HepG2 (cell line): ENCODE measurements at regions not wholly inside any gene's neighbourhood (a gene's known extent, or its start where the extent isn't known, plus 50 kb on each side); places are given as distances from the start of the nearest gene placed in this dataset.

Experiments used
- ATAC-seq: fragments of 200-7000 bp; cut with Tn5 transposase; 3 replicates; pipeline ENCODE4 v1.9.1; 2020; ENCODE audit warnings: mild to moderate bottlenecking, moderate library complexity
- BruUV-seq: library from RNA; stranded (reverse); fragments of 400-500 nt; replicated peaks from 2 replicates; lab custom pipeline; 2021; lab: Mats Ljungman, UMichigan
- CTCF ChIA-PET: fragments of 300-600 bp; formaldehyde crosslinking; extraction: SDS; loops from one replicate; lab custom pipeline; 2021; ENCODE audit warnings: low total read pairs, inconsistent platforms, low intra/inter-chr PET ratio; lab: Yijun Ruan, JAX
- POLR2A ChIA-PET: fragments of 350-600 bp; sonication (Branson Sonifier 250); formaldehyde crosslinking; loops from one replicate; lab custom pipeline; 2020; ENCODE audit warnings: antibody characterized with exemption, inconsistent platforms; lab: Yijun Ruan, JAX
- DNase-seq: peaks from one replicate; pipeline ENCODE4 v3.0.0-alpha.2; 2015; ENCODE audit warnings: low spot score
- FAIRE-seq: peaks from 3 replicates; lab custom pipeline; 2011; peaks lifted over from hg19 to GRCh38; lab: Jason Lieb, UNC
- H2AFZ ChIP-seq: one replicate; pipeline ENCODE4 v1.6.1; 2011; ENCODE audit warnings: low read length, inconsistent platforms
- H3K27ac ChIP-seq: fragments of 300-600 bp; 3 replicates; pipeline ENCODE4 v1.8.0; 2011; ENCODE audit warnings: mixed run types, mild to moderate bottlenecking, mixed read lengths, low read length, inconsistent platforms; ENCODE audit not compliant: insufficient read depth; ENCODE audit errors: extremely low read length
- H3K27me3 ChIP-seq, 2 experiments: fragments of 200-600 bp in 1 of 2; 2 replicates in 1 of 2; 3 replicates in 1 of 2; pipeline versions ENCODE4 v1.6.0 to v1.8.0; 2011; ENCODE audit warnings: low read length in 2 of 2, mild to moderate bottlenecking in 2 of 2, moderate library complexity in 2 of 2, inconsistent platforms in 1 of 2; ENCODE audit not compliant: insufficient read depth in 2 of 2, control insufficient read depth in 1 of 2
- H3K36me3 ChIP-seq, 2 experiments: fragments of 200-600 bp in 1 of 2; replicated peaks in 1 of 2; 2 replicates in 1 of 2; 3 replicates in 1 of 2; pipeline versions ENCODE4 v1.5.1 to v1.8.0; 2011; ENCODE audit warnings: low read length in 2 of 2, inconsistent platforms in 1 of 2; ENCODE audit not compliant: insufficient read depth in 2 of 2, control insufficient read depth in 1 of 2
- H3K4me1 ChIP-seq: 2 replicates; pipeline ENCODE4 v1.5.1; 2012; ENCODE audit warnings: low read length, inconsistent platforms; ENCODE audit not compliant: insufficient read depth
- H3K4me2 ChIP-seq: 2 replicates; pipeline ENCODE4 v1.6.0; 2011; ENCODE audit warnings: low read depth, low read length, inconsistent platforms
- H3K4me3 ChIP-seq, 3 experiments: fragments of 200-600 bp in 1 of 3; sonication (generic), shearing (Covaris generic) in 1 of 3; replicated peaks in 1 of 3; 2 replicates each; pipeline ENCODE4 v1.5.1; 2011 to 2016; ENCODE audit warnings: low read length in 3 of 3, inconsistent platforms in 2 of 3, low read depth in 2 of 3, mild to moderate bottlenecking in 2 of 3, control low read depth in 1 of 3, mixed read lengths in 1 of 3; ENCODE audit not compliant: insufficient read depth in 1 of 3
- H3K79me2 ChIP-seq: one replicate; pipeline ENCODE4 v1.6.1; 2011; ENCODE audit warnings: low read length, inconsistent platforms; ENCODE audit not compliant: insufficient read depth
- H3K9ac ChIP-seq: 2 replicates; pipeline ENCODE4 v1.6.0; 2011; ENCODE audit warnings: mild to moderate bottlenecking, low read depth, low read length, inconsistent platforms; ENCODE audit not compliant: insufficient read depth
- H3K9me3 ChIP-seq: 2 replicates; pipeline ENCODE4 v1.5.1; 2012; ENCODE audit warnings: mild to moderate bottlenecking, low read length
- H4K20me1 ChIP-seq: 2 replicates; pipeline ENCODE4 v1.6.0; 2011; ENCODE audit warnings: inconsistent platforms, mild to moderate bottlenecking, low read length, moderate library complexity; ENCODE audit not compliant: insufficient read depth
- ASH2L ChIP-seq: fragments of 300-600, 200-600 bp; sonication (generic); IDR thresholded peaks from 2 replicates; pipeline ENCODE4 v1.7.0; 2017; ENCODE audit warnings: low read depth, mild to moderate bottlenecking, moderate library complexity, mixed read lengths, low read length; ENCODE audit not compliant: insufficient read length
- EHMT2 ChIP-seq: fragments of 200-600 bp; sonication (generic); IDR thresholded peaks from 2 replicates; pipeline ENCODE4 v1.7.0; 2017; ENCODE audit warnings: antibody characterized with exemption, low read depth, low read length, borderline replicate concordance
- JDP2 ChIP-seq: sonication (generic); formaldehyde crosslinking; IDR thresholded peaks from 2 replicates; pipeline ENCODE4 v1.8.1; 2022; ENCODE audit warnings: missing genetic modification reagents, borderline replicate concordance
- MAFF ChIP-seq: IDR thresholded peaks from 2 replicates; pipeline ENCODE4 v1.6.1; 2011; ENCODE audit warnings: low read depth, low read length, improper control_type of control experiment
- MAFK ChIP-seq, 2 experiments: IDR thresholded peaks in 1 of 2; conservative IDR thresholded peaks in 1 of 2; 2 replicates each; pipeline ENCODE4 v1.6.1; 2011; ENCODE audit warnings: improper control_type of control experiment in 2 of 2, low read length in 2 of 2
- TBP ChIP-seq: sonication (generic); formaldehyde crosslinking; IDR thresholded peaks from 2 replicates; pipeline ENCODE4 v1.5.0; 2020; ENCODE audit warnings: missing genetic modification reagents
- ZFP36L1 ChIP-seq: sonication (generic); formaldehyde crosslinking; IDR thresholded peaks from 2 replicates; pipeline ENCODE4 v1.8.0; 2022; ENCODE audit warnings: mild to moderate bottlenecking, missing genetic modification reagents, moderate library complexity
- ZNF549 ChIP-seq: sonication (generic); formaldehyde crosslinking; IDR thresholded peaks from 2 replicates; pipeline ENCODE4 v1.5.0; 2020; ENCODE audit warnings: missing genetic modification reagents
- WGBS: methylation state at CpG from one replicate; pipeline ENCODE4 v1.1.6; 2017; ENCODE audit warnings: low lambda C conversion rate; 5-methylcytosine and 5-hydroxymethylcytosine counted together
- in situ Hi-C: cut with HindIII; loops from 2 replicates; pipeline ENCODE4 v1.10.0; 2017; ENCODE audit warnings: low pct_unique_long_range_greater_than_20kb; ENCODE audit not compliant: extremely low pct_ligation_motif_present
- intact Hi-C: fragments of 100-400 bp; cut with micrococcal nuclease; formaldehyde crosslinking; loops from one replicate; pipeline ENCODE4 v1.10.0; 2022; ENCODE audit not compliant: unreplicated experiment
- TF ChIP-seq, protein P1 (sequence below): sonication (generic); formaldehyde crosslinking; IDR thresholded peaks from 2 replicates; pipeline ENCODE4 v1.4.0; 2020; ENCODE audit warnings: mild to moderate bottlenecking, missing genetic modification reagents, borderline replicate concordance
- TF ChIP-seq, protein P2 (sequence below): sonication (generic); formaldehyde crosslinking; IDR thresholded peaks from 2 replicates; pipeline ENCODE4 v1.8.0; 2022; ENCODE audit warnings: missing genetic modification reagents, mild to moderate bottlenecking, inconsistent platforms, borderline replicate concordance
- TF ChIP-seq, protein P3 (sequence below): sonication (generic); formaldehyde crosslinking; IDR thresholded peaks from 2 replicates; pipeline ENCODE4 v1.5.0; 2020; ENCODE audit warnings: mild to moderate bottlenecking, missing genetic modification reagents, borderline replicate concordance

DNA sequence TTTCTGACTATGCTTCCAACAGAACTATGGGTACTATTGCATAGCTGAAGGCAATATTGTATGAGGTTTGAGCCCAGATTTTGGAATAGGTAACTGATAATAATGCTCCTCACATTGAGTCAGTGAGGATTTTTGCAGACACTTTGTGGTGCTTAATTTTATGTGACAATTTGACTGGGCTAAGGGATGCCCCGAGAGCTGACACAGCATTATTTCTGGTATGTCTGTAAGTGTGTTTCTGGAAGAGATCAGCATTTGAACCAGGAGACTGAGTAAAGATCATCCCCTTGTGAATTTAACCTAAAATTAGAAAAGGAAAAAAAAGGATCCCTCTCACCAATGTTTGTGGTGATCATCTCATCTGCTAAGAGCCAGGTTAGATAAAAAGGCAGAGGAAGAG is 404.9 kb downstream of the AEBP2 start:
- Histone ChIP-seq H3K27me3 (no peaks in the 10 kb centered on the region), H3K36me3 (no peaks in the 10 kb centered on the region), H4K20me1 (no peaks in the 10 kb centered on the region), H3K27ac (no peak overlapping the region), H2AFZ (no peak overlapping the region), H3K79me2 (no peaks in the 10 kb centered on the region), H3K4me3 (no peak overlapping the region), H3K4me2 (no peak overlapping the region), H3K4me1 (no peaks in the 10 kb centered on the region), H3K9me3 (no peaks in the 10 kb centered on the region), H3K9ac (no peak overlapping the region)
- ATAC-seq: no peak
- ChIA-PET POLR2A (no interaction called here), CTCF (no interaction called here)
- peak; percentile 68 to 86 for TF ChIP-seq MAFK (conservative IDR thresholded peaks at IDR 0.05 in 1 of 2, IDR thresholded peaks at IDR 0.05 in 1 of 2; ENCODE audit: low read length in 2 of 2)
- no peak for TF ChIP-seq ASH2L
- TF ChIP-seq MAFF: peak; percentile 74
- no peak for TF ChIP-seq EHMT2
- no peak for FAIRE-seq
- in situ Hi-C loops (no loop called here), intact Hi-C loops (no loop called here)
- no TSS peak for BruUV-seq
- WGBS: 40% methylated on average over 1 of the region's 1 CpG
- no peak for DNase-seq

DNA sequence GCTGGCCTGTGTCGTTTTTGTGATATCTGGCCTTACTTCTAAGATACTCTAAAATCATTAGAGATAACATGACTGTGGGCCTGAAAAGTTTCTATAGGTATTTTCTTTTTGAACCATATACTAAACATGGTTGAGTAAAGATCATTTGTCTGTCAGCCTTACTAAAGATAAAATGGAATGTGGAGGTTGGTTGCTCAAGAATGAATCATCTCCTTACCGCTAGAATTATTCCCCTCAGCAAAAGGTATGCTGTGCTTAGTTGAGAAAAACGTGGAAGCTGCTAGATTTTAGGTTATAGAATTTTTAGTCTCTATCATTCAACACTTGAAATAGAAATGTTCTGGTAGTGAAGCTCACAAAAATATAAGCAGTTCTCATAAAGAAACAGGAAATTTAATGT is 407.3 kb downstream of the AEBP2 start:
- Histone ChIP-seq H3K4me1 (no peaks in the 10 kb centered on the region), H3K79me2 (no peaks in the 10 kb centered on the region), H2AFZ (no peak overlapping the region), H3K27me3 (no peaks in the 10 kb centered on the region), H4K20me1 (no peaks in the 10 kb centered on the region), H3K27ac (no peak overlapping the region), H3K36me3 (no peaks in the 10 kb centered on the region), H3K9me3 (no peaks in the 10 kb centered on the region), H3K9ac (no peak overlapping the region), H3K4me3 (no peak overlapping the region), H3K4me2 (no peak overlapping the region)
- ChIA-PET POLR2A (no interaction called here), CTCF (no interaction called here)
- DNase-seq (no peak), FAIRE-seq (no peak), ATAC-seq (no peak)
- 17% methylated on average over 3 of the region's 3 CpGs for WGBS
- intact Hi-C loops (no loop called here), in situ Hi-C loops (no loop called here)
- BruUV-seq: no TSS peak
- TF ChIP-seq, protein P1, sequence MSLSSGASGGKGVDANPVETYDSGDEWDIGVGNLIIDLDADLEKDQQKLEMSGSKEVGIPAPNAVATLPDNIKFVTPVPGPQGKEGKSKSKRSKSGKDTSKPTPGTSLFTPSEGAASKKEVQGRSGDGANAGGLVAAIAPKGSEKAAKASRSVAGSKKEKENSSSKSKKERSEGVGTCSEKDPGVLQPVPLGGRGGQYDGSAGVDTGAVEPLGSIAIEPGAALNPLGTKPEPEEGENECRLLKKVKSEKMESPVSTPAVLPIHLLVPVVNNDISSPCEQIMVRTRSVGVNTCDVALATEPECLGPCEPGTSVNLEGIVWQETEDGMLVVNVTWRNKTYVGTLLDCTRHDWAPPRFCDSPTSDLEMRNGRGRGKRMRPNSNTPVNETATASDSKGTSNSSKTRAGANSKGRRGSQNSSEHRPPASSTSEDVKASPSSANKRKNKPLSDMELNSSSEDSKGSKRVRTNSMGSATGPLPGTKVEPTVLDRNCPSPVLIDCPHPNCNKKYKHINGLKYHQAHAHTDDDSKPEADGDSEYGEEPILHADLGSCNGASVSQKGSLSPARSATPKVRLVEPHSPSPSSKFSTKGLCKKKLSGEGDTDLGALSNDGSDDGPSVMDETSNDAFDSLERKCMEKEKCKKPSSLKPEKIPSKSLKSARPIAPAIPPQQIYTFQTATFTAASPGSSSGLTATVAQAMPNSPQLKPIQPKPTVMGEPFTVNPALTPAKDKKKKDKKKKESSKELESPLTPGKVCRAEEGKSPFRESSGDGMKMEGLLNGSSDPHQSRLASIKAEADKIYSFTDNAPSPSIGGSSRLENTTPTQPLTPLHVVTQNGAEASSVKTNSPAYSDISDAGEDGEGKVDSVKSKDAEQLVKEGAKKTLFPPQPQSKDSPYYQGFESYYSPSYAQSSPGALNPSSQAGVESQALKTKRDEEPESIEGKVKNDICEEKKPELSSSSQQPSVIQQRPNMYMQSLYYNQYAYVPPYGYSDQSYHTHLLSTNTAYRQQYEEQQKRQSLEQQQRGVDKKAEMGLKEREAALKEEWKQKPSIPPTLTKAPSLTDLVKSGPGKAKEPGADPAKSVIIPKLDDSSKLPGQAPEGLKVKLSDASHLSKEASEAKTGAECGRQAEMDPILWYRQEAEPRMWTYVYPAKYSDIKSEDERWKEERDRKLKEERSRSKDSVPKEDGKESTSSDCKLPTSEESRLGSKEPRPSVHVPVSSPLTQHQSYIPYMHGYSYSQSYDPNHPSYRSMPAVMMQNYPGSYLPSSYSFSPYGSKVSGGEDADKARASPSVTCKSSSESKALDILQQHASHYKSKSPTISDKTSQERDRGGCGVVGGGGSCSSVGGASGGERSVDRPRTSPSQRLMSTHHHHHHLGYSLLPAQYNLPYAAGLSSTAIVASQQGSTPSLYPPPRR: no peak
- TF ChIP-seq, protein P2, sequence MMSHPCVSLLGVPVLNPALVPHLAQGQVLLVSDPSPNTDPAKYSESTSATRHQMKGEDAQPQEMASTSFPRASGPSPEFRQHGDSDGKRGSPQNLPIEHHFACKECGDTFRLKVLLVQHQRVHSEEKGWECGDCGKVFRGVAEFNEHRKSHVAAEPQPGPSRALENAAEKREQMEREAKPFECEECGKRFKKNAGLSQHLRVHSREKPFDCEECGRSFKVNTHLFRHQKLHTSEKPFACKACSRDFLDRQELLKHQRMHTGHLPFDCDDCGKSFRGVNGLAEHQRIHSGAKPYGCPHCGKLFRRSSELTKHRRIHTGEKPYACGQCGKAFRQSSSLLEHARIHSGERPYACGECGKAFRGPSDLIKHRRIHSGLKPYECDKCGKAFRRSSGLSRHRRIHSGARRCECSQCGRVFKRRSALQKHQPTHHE (CRISPR knock-in tag): no peak
- TF ChIP-seq, protein P3, sequence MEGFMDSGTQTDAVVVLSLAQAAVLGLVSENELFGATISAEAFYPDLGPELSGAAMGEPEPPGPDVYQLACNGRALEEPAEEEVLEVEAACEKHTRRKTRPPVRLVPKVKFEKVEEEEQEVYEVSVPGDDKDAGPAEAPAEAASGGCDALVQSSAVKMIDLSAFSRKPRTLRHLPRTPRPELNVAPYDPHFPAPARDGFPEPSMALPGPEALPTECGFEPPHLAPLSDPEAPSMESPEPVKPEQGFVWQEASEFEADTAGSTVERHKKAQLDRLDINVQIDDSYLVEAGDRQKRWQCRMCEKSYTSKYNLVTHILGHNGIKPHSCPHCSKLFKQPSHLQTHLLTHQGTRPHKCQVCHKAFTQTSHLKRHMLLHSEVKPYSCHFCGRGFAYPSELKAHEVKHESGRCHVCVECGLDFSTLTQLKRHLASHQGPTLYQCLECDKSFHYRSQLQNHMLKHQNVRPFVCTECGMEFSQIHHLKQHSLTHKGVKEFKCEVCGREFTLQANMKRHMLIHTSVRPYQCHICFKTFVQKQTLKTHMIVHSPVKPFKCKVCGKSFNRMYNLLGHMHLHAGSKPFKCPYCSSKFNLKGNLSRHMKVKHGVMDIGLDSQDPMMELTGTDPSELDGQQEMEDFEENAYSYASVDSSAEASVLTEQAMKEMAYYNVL (CRISPR knock-in tag): no peak
- TF ChIP-seq JDP2 (CRISPR knock-in tag) (no peak), ASH2L (no peak), ZFP36L1 (no peak), TBP (CRISPR knock-in tag) (no peak), ZNF549 (CRISPR knock-in tag) (no peak)
